ENCODE measurements at regions not wholly inside any gene's neighbourhood (a gene's known extent, or its start where the extent isn't known, plus 50 kb on each side); places are given as distances from the start of the nearest gene placed in this dataset.

- no peak overlapping the region for H3K4me3 ChIP-seq (ENCODE audit: low read length in 2 of 2)
- H3K27ac ChIP-seq (replicated peaks; ENCODE audit: low read length), result no peak overlapping the region
- H4K8ac ChIP-seq (ENCODE audit: low read depth, low read length), result no peak overlapping the region
- H3K36me3 ChIP-seq (replicated peaks in 1 of 2; ENCODE audit: control insufficient read depth in 2 of 2, insufficient read depth in 2 of 2, low read length in 2 of 2), result no peaks in the 10 kb centered on the region
- no peaks in the 10 kb centered on the region for H3K79me1 ChIP-seq (ENCODE audit: low read depth, low read length)
- H3K14ac ChIP-seq (ENCODE audit: low read length), result no peak overlapping the region
- no peak overlapping the region for H4K91ac ChIP-seq (ENCODE audit: low read depth, low read length, poor library complexity)
- DNase-seq (ENCODE audit: low spot score), result no peak
- no peak overlapping the region for H3K9ac ChIP-seq (ENCODE audit: low read depth, low read length, poor library complexity)
- H2AK5ac ChIP-seq (ENCODE audit: low read depth, low read length), result no peak overlapping the region
- H3K27me3 ChIP-seq (ENCODE audit: control insufficient read depth in 3 of 3, insufficient read depth in 3 of 3, low read depth in 1 of 3, low read length in 3 of 3), result no peaks in the 10 kb centered on the region
- no peak overlapping the region for H2BK15ac ChIP-seq (ENCODE audit: low read length)
- H2AFZ ChIP-seq (ENCODE audit: low read length), result peak overlapping the region; percentile 89
- peaks cover 3 to 8% of the 10 kb centered on the region in 2 donors for H3K9me3 ChIP-seq (replicated peaks in 1 of 2; ENCODE audit: control insufficient read depth in 2 of 2, insufficient read depth in 1 of 2, low read depth in 1 of 2, low read length in 2 of 2)
- no peak overlapping the region for H3K4ac ChIP-seq (ENCODE audit: low read length)
- no peak overlapping the region for H3K4me2 ChIP-seq (ENCODE audit: insufficient read depth, low read length, poor library complexity, severe bottlenecking)
- H2BK5ac ChIP-seq (ENCODE audit: low read length), result no peak overlapping the region
- H2BK120ac ChIP-seq (ENCODE audit: low read depth, low read length), result no peak overlapping the region
- WGBS, 2 donors (ENCODE audit: extremely low coverage in 2 of 2, insufficient read length in 2 of 2, insufficient replicate concordance in 1 of 2), result no CpG with 5 or more reads among the region's 9 CpGs
- no peak overlapping the region for H3K23ac ChIP-seq (ENCODE audit: low read depth, low read length, poor library complexity)
- peaks cover 10 to 19% of the 10 kb centered on the region in 2 donors for H3K4me1 ChIP-seq (ENCODE audit: control insufficient read depth in 2 of 2, insufficient read depth in 1 of 2, low read depth in 1 of 2, low read length in 2 of 2)
- no peak overlapping the region for H3K18ac ChIP-seq (ENCODE audit: low read length)
- H2BK12ac ChIP-seq (ENCODE audit: low read length), result no peak overlapping the region
Observed at GRCh38 chr9:88746743-88747398, 211.9 kb downstream of the NXNL2 start.

GRCh38 chr9:88747768-88748167 is 212.8 kb downstream of the NXNL2 start:
- Histone ChIP-seq H2AFZ (ENCODE audit: low read length) (peak overlapping the region; percentile 89), H3K4ac (ENCODE audit: low read length) (no peak overlapping the region), H3K9ac (ENCODE audit: low read depth, low read length, poor library complexity) (no peak overlapping the region), H3K4me2 (ENCODE audit: insufficient read depth, low read length, poor library complexity, severe bottlenecking) (no peak overlapping the region), H2AK5ac (ENCODE audit: low read depth, low read length) (no peak overlapping the region), H4K91ac (ENCODE audit: low read depth, low read length, poor library complexity) (no peak overlapping the region), H3K4me3 (ENCODE audit: low read length in 2 of 2) (no peak overlapping the region), H3K36me3 (replicated peaks in 1 of 2; ENCODE audit: control insufficient read depth in 2 of 2, insufficient read depth in 2 of 2, low read length in 2 of 2) (no peaks in the 10 kb centered on the region), H3K23ac (ENCODE audit: low read depth, low read length, poor library complexity) (no peak overlapping the region), H2BK5ac (ENCODE audit: low read length) (no peak overlapping the region), H3K79me1 (ENCODE audit: low read depth, low read length) (no peaks in the 10 kb centered on the region), H3K27me3 (ENCODE audit: control insufficient read depth in 3 of 3, insufficient read depth in 3 of 3, low read depth in 1 of 3, low read length in 3 of 3) (no peaks in the 10 kb centered on the region), H3K9me3 (replicated peaks in 1 of 2; ENCODE audit: control insufficient read depth in 2 of 2, insufficient read depth in 1 of 2, low read depth in 1 of 2, low read length in 2 of 2) (peaks cover 3 to 9% of the 10 kb centered on the region in 2 donors), H3K27ac (replicated peaks; ENCODE audit: low read length) (no peak overlapping the region), H3K18ac (ENCODE audit: low read length) (no peak overlapping the region), H2BK12ac (ENCODE audit: low read length) (no peak overlapping the region), H3K14ac (ENCODE audit: low read length) (no peak overlapping the region), H4K8ac (ENCODE audit: low read depth, low read length) (no peak overlapping the region), H2BK120ac (ENCODE audit: low read depth, low read length) (no peak overlapping the region), H3K4me1 (ENCODE audit: control insufficient read depth in 2 of 2, insufficient read depth in 1 of 2, low read depth in 1 of 2, low read length in 2 of 2) (peaks cover 10 to 19% of the 10 kb centered on the region in 2 donors), H2BK15ac (ENCODE audit: low read length) (no peak overlapping the region)
- no peak for DNase-seq (ENCODE audit: low spot score)
- WGBS, 2 donors (ENCODE audit: extremely low coverage in 2 of 2, insufficient read length in 2 of 2, insufficient replicate concordance in 1 of 2), result no CpG with 5 or more reads among the region's 5 CpGs

GRCh38 chr9:88748566-88749261 is 213.7 kb downstream of the NXNL2 start:
- H4K8ac ChIP-seq (ENCODE audit: low read depth, low read length), result no peak overlapping the region
- H3K27me3 ChIP-seq (ENCODE audit: control insufficient read depth in 3 of 3, insufficient read depth in 3 of 3, low read depth in 1 of 3, low read length in 3 of 3), result no peaks in the 10 kb centered on the region
- H3K23ac ChIP-seq (ENCODE audit: low read depth, low read length, poor library complexity), result no peak overlapping the region
- H3K79me1 ChIP-seq (ENCODE audit: low read depth, low read length), result no peaks in the 10 kb centered on the region
- WGBS, 2 donors (ENCODE audit: extremely low coverage in 2 of 2, insufficient read length in 2 of 2, insufficient replicate concordance in 1 of 2), result no CpG with 5 or more reads among the region's 5 CpGs
- H2AK5ac ChIP-seq (ENCODE audit: low read depth, low read length), result no peak overlapping the region
- no peaks in the 10 kb centered on the region for H3K36me3 ChIP-seq (replicated peaks in 1 of 2; ENCODE audit: control insufficient read depth in 2 of 2, insufficient read depth in 2 of 2, low read length in 2 of 2)
- peak overlapping the region; percentile 25 for H2AFZ ChIP-seq (ENCODE audit: low read length)
- no peak overlapping the region for H3K4me3 ChIP-seq (ENCODE audit: low read length in 2 of 2)
- H3K9ac ChIP-seq (ENCODE audit: low read depth, low read length, poor library complexity), result no peak overlapping the region
- no peak overlapping the region for H2BK120ac ChIP-seq (ENCODE audit: low read depth, low read length)
- H3K9me3 ChIP-seq (replicated peaks in 1 of 2; ENCODE audit: control insufficient read depth in 2 of 2, insufficient read depth in 1 of 2, low read depth in 1 of 2, low read length in 2 of 2), result peaks cover 3 to 9% of the 10 kb centered on the region in 2 donors
- no peak overlapping the region for H3K4ac ChIP-seq (ENCODE audit: low read length)
- DNase-seq (ENCODE audit: low spot score), result no peak
- no peak overlapping the region for H3K14ac ChIP-seq (ENCODE audit: low read length)
- H3K27ac ChIP-seq (replicated peaks; ENCODE audit: low read length), result no peak overlapping the region
- H3K18ac ChIP-seq (ENCODE audit: low read length), result peak overlapping the region; percentile 42
- H2BK12ac ChIP-seq (ENCODE audit: low read length), result peak overlapping the region; percentile 17
- H3K4me2 ChIP-seq (ENCODE audit: insufficient read depth, low read length, poor library complexity, severe bottlenecking), result no peak overlapping the region
- H3K4me1 ChIP-seq (ENCODE audit: control insufficient read depth in 2 of 2, insufficient read depth in 1 of 2, low read depth in 1 of 2, low read length in 2 of 2), result peaks cover 10 to 19% of the 10 kb centered on the region in 2 donors
- H4K91ac ChIP-seq (ENCODE audit: low read depth, low read length, poor library complexity), result no peak overlapping the region
- H2BK5ac ChIP-seq (ENCODE audit: low read length), result no peak overlapping the region
- H2BK15ac ChIP-seq (ENCODE audit: low read length), result no peak overlapping the region

GRCh38 chr9:88749420-88749819 is 214.4 kb downstream of the NXNL2 start:
- no peaks in the 10 kb centered on the region for H3K27me3 ChIP-seq (ENCODE audit: control insufficient read depth in 3 of 3, insufficient read depth in 3 of 3, low read depth in 1 of 3, low read length in 3 of 3)
- H3K18ac ChIP-seq (ENCODE audit: low read length), result no peak overlapping the region
- no peak overlapping the region for H3K4me3 ChIP-seq (ENCODE audit: low read length in 2 of 2)
- no peak overlapping the region for H3K27ac ChIP-seq (replicated peaks; ENCODE audit: low read length)
- H2BK12ac ChIP-seq (ENCODE audit: low read length), result no peak overlapping the region
- no peaks in the 10 kb centered on the region for H3K36me3 ChIP-seq (replicated peaks in 1 of 2; ENCODE audit: control insufficient read depth in 2 of 2, insufficient read depth in 2 of 2, low read length in 2 of 2)
- no peak for DNase-seq (ENCODE audit: low spot score)
- H2BK120ac ChIP-seq (ENCODE audit: low read depth, low read length), result no peak overlapping the region
- no peak overlapping the region for H3K4ac ChIP-seq (ENCODE audit: low read length)
- no peak overlapping the region for H2BK5ac ChIP-seq (ENCODE audit: low read length)
- H3K14ac ChIP-seq (ENCODE audit: low read length), result no peak overlapping the region
- H2AFZ ChIP-seq (ENCODE audit: low read length), result no peak overlapping the region
- no peaks in the 10 kb centered on the region for H3K79me1 ChIP-seq (ENCODE audit: low read depth, low read length)
- no peak overlapping the region for H4K91ac ChIP-seq (ENCODE audit: low read depth, low read length, poor library complexity)
- no peak overlapping the region for H3K9ac ChIP-seq (ENCODE audit: low read depth, low read length, poor library complexity)
- H3K4me1 ChIP-seq (ENCODE audit: control insufficient read depth in 2 of 2, insufficient read depth in 1 of 2, low read depth in 1 of 2, low read length in 2 of 2), result peaks cover 10 to 19% of the 10 kb centered on the region in 2 donors
- H3K4me2 ChIP-seq (ENCODE audit: insufficient read depth, low read length, poor library complexity, severe bottlenecking), result no peak overlapping the region
- H3K9me3 ChIP-seq (replicated peaks in 1 of 2; ENCODE audit: control insufficient read depth in 2 of 2, insufficient read depth in 1 of 2, low read depth in 1 of 2, low read length in 2 of 2), result peaks cover 3 to 9% of the 10 kb centered on the region in 2 donors
- H4K8ac ChIP-seq (ENCODE audit: low read depth, low read length), result no peak overlapping the region
- H2BK15ac ChIP-seq (ENCODE audit: low read length), result no peak overlapping the region
- no peak overlapping the region for H3K23ac ChIP-seq (ENCODE audit: low read depth, low read length, poor library complexity)
- no peak overlapping the region for H2AK5ac ChIP-seq (ENCODE audit: low read depth, low read length)
- no CpG with 5 or more reads among the region's 2 CpGs for WGBS, 2 donors (ENCODE audit: extremely low coverage in 2 of 2, insufficient read length in 2 of 2, insufficient replicate concordance in 1 of 2)
